Fibroblast of the aortic adventitia (primary cell): ENCODE measurements at regions not wholly inside any gene's neighbourhood (a gene's known extent, or its start where the extent isn't known, plus 50 kb on each side); places are given as distances from the start of the nearest gene placed in this dataset.
A peak's percentile ranks its signal among the peaks of the same experiment; 100 is the strongest.
"Not testable (repeated sequence)": the region's sequence is repeated elsewhere in the genome, so short reads cannot be mapped to it uniquely, and the experiment has no call there.

ENCODE experiments used
- DNase-seq: peaks from one replicate; pipeline ENCODE4 v3.0.0-alpha.2; 2010; ENCODE audit warnings: low read depth
- H3K4me3 ChIP-seq: 2 replicates; pipeline ENCODE4 v1.5.1; 2011; ENCODE audit warnings: low read depth, mild to moderate bottlenecking, control low read depth, low read length, moderate library complexity
- CTCF ChIP-seq: IDR thresholded peaks from 2 replicates; pipeline ENCODE4 v1.5.1; 2011; ENCODE audit warnings: mild to moderate bottlenecking, low read length, control low read depth, inconsistent platforms; ENCODE audit not compliant: insufficient read depth

GRCh38 chr6:14415452-14415851, 297.9 kb downstream of the CD83 start:
- no peak for TF ChIP-seq CTCF
- no peak overlapping the region for H3K4me3 ChIP-seq
- DNase-seq: no peak

- no peak overlapping the region for H3K4me3 ChIP-seq
- DNase-seq: no peak
- TF ChIP-seq CTCF: no peak
Measured at GRCh38 chr6:14417377-14417776, 299.8 kb downstream of the CD83 start.

- not testable (repeated sequence) for DNase-seq, H3K4me3 ChIP-seq
Measured at GRCh38 chr6:14419224-14419623, 301.7 kb downstream of the CD83 start.

GRCh38 chr6:14422061-14422460, 304.5 kb downstream of the CD83 start:
- no peak overlapping the region for H3K4me3 ChIP-seq
- no peak for TF ChIP-seq CTCF
- no peak for DNase-seq

- no peak for DNase-seq
- no peak overlapping the region for H3K4me3 ChIP-seq
- no peak for TF ChIP-seq CTCF
Measured at GRCh38 chr6:14422917-14423316, 305.3 kb downstream of the CD83 start.

GRCh38 chr6:14423330-14423729, 305.8 kb downstream of the CD83 start:
- TF ChIP-seq CTCF: no peak
- DNase-seq: peak; percentile 15
- H3K4me3 ChIP-seq: no peak overlapping the region

- H3K4me3 ChIP-seq: no peak overlapping the region
- DNase-seq: no peak
- TF ChIP-seq CTCF: no peak
Measured at GRCh38 chr6:14423955-14424354, 306.4 kb downstream of the CD83 start.
